C4-2B (cell line): ENCODE measurements at regions not wholly inside any gene's neighbourhood (a gene's known extent, or its start where the extent isn't known, plus 50 kb on each side); places are given as distances from the start of the nearest gene placed in this dataset.

Source experiments
- H3K27ac ChIP-seq: fragments of 450-650 bp; 2 replicates; pipeline ENCODE4 v1.5.1; 2017
- ZFX ChIP-seq: fragments of 450-650 bp; IDR thresholded peaks from 2 replicates; pipeline ENCODE4 v1.6.1; 2017
- TF ChIP-seq, protein P1 (sequence below): fragments of 450-650 bp; conservative IDR thresholded peaks from 2 replicates; pipeline ENCODE4 v1.5.1; 2017; ENCODE audit warnings: mild to moderate bottlenecking

DNA sequence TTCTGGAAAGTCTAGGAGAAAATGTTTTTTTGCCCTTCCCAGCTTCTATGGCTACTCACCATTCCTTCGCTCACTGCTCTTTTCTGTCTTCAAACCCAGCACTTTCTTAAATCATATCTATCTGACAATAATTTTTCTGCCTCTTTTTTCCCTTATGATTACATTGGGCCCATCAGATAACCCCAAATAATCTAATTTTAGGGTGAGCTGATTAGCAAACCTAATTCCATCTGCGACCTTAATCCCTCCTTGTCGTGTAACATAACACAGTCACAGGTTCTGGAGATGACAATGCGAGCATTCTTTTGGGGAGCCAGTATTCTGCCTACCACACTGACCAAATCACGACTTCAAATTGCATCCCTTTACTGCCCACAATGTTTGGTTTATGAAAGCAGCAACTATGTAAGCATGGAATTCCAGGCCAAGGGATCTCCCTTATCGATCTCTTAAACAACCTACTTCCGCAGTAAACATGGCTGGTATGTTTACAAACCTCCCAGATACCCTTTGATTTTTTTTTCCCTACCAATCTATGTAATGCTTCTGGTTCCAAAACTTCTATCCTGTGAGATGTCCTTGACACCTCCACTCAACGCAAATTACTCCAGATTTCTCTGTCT is 2122.2 kb downstream of the MAT2B start:
- TF ChIP-seq, protein P1, sequence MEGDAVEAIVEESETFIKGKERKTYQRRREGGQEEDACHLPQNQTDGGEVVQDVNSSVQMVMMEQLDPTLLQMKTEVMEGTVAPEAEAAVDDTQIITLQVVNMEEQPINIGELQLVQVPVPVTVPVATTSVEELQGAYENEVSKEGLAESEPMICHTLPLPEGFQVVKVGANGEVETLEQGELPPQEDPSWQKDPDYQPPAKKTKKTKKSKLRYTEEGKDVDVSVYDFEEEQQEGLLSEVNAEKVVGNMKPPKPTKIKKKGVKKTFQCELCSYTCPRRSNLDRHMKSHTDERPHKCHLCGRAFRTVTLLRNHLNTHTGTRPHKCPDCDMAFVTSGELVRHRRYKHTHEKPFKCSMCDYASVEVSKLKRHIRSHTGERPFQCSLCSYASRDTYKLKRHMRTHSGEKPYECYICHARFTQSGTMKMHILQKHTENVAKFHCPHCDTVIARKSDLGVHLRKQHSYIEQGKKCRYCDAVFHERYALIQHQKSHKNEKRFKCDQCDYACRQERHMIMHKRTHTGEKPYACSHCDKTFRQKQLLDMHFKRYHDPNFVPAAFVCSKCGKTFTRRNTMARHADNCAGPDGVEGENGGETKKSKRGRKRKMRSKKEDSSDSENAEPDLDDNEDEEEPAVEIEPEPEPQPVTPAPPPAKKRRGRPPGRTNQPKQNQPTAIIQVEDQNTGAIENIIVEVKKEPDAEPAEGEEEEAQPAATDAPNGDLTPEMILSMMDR: no peak
- no peak for TF ChIP-seq ZFX
- no peak overlapping the region; the same call in 1 of the 2 replicates for H3K27ac ChIP-seq

DNA sequence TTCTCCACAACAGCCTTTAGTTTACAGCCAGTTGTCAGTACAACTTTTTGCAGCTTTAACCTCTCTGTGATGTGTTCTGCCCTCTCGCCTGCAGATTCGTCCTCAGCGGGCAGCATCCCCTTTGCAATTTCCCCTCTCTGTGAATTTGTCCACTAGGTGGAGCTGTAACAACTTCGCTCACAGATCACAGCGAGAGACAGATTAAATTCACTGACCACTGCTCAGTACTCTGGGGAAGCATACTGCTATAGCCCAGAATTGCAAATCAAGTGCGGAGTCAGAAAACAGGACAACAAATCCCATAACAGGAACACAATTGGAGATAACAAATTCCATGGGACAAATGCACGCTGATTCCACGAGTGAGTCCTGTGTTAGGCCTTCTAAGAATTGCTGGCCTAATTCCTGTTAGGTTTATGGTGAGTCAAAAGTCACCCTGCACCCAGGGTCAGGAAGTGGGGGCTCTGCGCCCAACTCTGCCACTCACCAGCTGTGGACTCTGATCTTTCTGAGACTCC is 2124.9 kb downstream of the MAT2B start:
- peak overlapping the region; percentile 51; the same call in 1 of the 2 replicates for H3K27ac ChIP-seq
- TF ChIP-seq, protein P1: peak; percentile 86
- no peak for TF ChIP-seq ZFX

DNA sequence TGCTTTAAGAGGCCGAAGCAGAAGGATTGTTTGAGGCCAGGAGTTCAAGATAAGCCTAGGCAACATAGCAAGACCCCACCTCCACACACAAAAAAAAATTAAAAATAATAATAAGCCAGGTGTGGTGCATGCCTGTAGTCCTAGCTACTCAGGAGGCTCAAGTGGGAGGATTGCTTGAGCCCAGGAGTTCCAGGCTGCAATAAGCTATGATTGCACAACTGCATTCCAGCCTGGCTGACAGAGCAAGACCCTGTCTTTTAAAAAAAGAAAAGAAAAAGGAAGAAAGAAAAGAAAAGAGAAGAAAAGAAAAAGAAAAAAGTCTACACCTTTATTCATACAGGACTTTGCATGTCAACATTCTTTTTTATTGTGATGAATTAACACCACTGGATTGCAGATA is 2125.8 kb downstream of the MAT2B start:
- no peak overlapping the region; the same call in 1 of the 2 replicates for H3K27ac ChIP-seq
- TF ChIP-seq, protein P1: no peak
- TF ChIP-seq ZFX: no peak

DNA sequence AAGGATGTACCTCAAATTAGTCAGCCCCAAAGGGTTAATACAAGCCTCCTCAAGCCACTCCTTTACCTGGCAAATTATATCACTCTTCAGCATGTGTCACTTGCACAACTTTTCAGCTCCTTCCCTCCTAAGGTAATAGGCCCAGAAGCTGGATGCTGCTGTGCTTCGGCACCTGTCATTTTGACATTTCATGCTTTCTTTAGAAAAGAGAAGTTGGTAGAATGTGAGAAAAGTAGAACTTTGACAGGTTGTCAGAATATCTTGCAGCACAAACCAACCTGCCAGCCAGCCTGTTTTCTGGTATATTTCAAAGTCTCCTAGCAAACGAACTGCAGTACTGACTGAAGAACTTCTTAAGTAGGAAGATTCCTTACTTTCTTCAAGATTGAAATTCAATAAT is 2136.9 kb downstream of the MAT2B start:
- TF ChIP-seq, protein P1: no peak
- TF ChIP-seq ZFX: no peak
- no peak overlapping the region for H3K27ac ChIP-seq

DNA sequence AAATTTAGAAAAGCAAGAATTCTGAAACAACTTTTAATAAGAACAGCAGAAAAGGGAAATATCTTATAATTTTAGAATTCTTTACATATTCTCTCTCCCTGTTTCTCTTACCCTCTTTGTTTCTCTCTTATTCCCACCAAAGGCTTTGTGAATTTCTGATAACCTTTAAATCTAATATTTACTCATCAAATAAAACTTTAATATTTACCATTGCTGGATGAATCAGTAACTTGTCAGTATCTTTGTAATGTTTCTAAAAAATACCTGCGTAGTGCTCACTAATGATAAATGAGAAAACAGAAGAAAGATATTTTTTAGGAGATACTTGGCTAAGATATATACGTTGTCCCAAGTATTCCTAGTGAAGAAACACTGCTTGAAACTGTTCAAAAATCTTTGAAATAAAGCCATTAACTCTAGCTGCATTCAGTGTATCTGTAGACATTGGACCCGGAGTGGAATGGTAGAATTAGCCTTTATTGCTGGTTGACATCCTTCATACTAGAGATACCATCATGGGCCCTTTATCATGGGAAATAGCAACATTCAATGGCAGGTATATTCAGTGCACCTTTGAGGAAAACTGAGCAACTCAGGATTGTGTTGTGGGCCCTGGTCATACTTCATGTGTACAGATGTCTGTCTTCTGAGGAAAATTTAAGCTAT is 2160.4 kb downstream of the MAT2B start:
- TF ChIP-seq ZFX: no peak
- TF ChIP-seq, protein P1: no peak
- H3K27ac ChIP-seq: no peak overlapping the region

DNA sequence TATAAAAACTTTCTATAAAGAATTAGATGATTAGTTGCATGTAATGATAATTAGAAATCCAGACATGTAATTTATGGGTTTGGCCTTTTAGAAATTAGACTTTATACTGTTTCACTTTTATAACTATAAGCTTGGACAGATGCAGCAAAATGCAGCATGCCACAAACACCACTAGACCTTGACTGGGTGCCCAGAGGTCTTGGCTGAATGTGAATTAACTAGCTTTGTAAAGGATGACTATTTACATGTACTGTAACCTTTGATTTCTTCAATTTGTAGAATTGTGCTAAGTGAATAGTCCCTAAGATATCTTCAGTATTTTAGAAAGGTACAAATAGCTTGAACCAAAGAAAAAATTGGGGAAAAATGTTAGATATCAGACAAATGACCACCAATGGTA is 2168.1 kb downstream of the MAT2B start:
- H3K27ac ChIP-seq: no peak overlapping the region
- TF ChIP-seq ZFX: no peak
- TF ChIP-seq, protein P1: no peak

DNA sequence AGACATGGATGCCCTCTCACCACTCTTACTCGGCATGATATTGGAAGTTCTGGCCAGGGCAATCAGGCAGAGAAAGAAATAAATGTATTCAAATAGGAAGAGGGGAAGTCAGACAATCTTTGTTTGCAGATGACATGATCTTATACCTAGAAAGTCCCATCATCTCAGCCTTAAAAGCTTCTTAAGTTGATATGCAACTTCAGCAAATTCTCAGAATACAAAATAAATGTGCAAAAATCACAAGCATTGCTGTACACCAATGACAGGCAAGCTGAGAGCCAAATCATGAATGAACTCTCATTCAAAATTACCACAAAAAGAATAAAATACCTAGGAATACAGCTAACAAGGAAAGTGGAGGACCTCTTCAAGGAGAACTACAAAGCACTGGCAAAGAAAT is 2190.4 kb downstream of the MAT2B start:
- no peak overlapping the region for H3K27ac ChIP-seq
- no peak for TF ChIP-seq ZFX
- TF ChIP-seq, protein P1: no peak
